AG04450 (cell line): ENCODE measurements at regions not wholly inside any gene's neighbourhood (a gene's known extent, or its start where the extent isn't known, plus 50 kb on each side); places are given as distances from the start of the nearest gene placed in this dataset.

Experiments
- CTCF ChIA-PET: fragments of 300-600, 350-600 bp; formaldehyde crosslinking; extraction: SDS; loops from one replicate; lab custom pipeline; 2022; ENCODE audit warnings: antibody characterized with exemption, inconsistent platforms; lab: Charles Lee
- POLR2A ChIA-PET: fragments of 350-600 bp; formaldehyde crosslinking; extraction: SDS; loops from one replicate; lab custom pipeline; 2021; ENCODE audit warnings: antibody characterized with exemption, inconsistent platforms; lab: Yijun Ruan, JAX
- DNase-seq: peaks from one replicate; pipeline ENCODE4 v3.0.0-alpha.2; 2011; ENCODE audit warnings: low read depth, low spot score
- H3K27ac ChIP-seq: one replicate; pipeline ENCODE4 v1.5.1; 2012; ENCODE audit warnings: low read depth, low read length, control low read depth
- H3K27me3 ChIP-seq: one replicate; pipeline ENCODE4 v1.6.0; 2012; ENCODE audit warnings: low read length; ENCODE audit not compliant: control insufficient read depth, insufficient read depth
- H3K4me3 ChIP-seq: 2 replicates; pipeline ENCODE4 v1.5.1; 2011; ENCODE audit warnings: mild to moderate bottlenecking, low read depth, low read length, control low read depth
- H3K9me3 ChIP-seq: 2 replicates; pipeline ENCODE4 v1.5.1; 2012; ENCODE audit warnings: low read length; ENCODE audit not compliant: control insufficient read depth, insufficient read depth
- TF ChIP-seq, protein P1 (sequence below): IDR thresholded peaks from 2 replicates; pipeline ENCODE4 v1.5.1; 2011; ENCODE audit warnings: low read depth, low read length, control low read depth, inconsistent platforms

DNA sequence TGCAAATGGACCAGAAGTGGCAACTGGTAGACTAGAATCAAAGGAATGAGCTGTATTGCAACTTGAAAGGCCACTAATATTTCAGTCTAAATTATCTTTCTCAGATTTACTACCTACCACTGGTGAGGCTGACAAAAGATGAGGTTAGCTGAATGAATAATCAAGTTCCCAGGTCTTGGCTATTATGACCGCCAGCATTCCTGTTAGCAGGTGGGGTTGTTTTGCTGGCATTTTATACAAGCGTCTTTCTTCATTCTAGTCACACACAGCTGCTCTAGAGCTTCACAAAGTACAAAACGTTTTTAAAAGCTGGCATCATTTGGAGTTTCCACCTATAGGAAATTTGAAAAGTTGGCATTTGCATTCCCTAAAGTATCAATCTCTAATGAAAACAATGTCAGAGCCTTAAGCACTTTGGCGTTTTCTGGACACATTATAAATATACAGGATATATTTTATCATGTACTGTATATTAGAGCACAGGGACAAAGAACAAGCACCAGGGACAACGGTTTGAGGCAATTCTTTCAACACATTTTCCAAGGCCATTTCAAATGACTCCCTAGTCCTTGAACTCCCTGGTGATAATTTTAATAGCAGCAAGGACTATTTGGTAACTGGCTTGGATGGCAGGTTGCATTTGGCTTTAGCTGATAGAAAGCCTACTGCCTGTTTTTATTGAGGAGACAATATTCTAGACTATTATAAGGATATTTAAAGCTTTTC, 410.2 kb upstream of the CHST9 start:
- TF ChIP-seq, protein P1, sequence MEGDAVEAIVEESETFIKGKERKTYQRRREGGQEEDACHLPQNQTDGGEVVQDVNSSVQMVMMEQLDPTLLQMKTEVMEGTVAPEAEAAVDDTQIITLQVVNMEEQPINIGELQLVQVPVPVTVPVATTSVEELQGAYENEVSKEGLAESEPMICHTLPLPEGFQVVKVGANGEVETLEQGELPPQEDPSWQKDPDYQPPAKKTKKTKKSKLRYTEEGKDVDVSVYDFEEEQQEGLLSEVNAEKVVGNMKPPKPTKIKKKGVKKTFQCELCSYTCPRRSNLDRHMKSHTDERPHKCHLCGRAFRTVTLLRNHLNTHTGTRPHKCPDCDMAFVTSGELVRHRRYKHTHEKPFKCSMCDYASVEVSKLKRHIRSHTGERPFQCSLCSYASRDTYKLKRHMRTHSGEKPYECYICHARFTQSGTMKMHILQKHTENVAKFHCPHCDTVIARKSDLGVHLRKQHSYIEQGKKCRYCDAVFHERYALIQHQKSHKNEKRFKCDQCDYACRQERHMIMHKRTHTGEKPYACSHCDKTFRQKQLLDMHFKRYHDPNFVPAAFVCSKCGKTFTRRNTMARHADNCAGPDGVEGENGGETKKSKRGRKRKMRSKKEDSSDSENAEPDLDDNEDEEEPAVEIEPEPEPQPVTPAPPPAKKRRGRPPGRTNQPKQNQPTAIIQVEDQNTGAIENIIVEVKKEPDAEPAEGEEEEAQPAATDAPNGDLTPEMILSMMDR: no peak
- ChIA-PET CTCF (interaction anchor here (1.1 to 1.4 kb wide), 2 partner anchors 10 to 1289 kb away, joined by 3 to 4 read pairs; no protein-coding TSS in a partner anchor), POLR2A (no interaction called here)
- no peaks in the 10 kb centered on the region for H3K27me3 ChIP-seq
- H3K27ac ChIP-seq: no peak overlapping the region
- DNase-seq: no peak
- no peaks in the 10 kb centered on the region for H3K9me3 ChIP-seq
- no peak overlapping the region for H3K4me3 ChIP-seq

DNA sequence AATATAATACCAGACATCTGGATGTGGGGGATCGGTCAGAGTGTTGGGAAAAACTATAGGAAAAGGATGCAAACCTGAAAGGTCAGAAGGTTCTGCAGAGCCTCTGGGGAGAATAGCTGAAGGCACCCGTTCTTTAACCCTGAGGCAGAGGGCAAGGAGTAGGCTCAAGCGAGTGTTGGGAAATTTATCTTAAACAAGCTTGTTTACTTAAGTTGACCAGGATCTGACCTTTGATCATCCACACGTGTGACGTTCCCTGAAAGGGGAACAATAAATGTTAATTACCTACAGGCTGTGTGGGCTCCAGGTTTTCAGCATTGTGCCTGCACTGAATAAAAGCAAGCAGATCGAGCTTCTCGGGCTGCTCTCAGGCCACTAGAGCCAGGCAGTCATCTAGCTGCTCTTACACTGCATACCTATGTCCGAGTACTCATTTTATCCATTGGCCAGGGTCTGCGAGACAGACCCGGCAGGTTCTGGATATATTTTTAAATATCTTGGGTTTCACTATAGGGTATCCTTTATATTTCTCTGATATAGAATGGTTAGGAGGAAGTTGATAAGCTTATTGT, 400.6 kb upstream of the CHST9 start:
- POLR2A ChIA-PET: no interaction called here

DNA sequence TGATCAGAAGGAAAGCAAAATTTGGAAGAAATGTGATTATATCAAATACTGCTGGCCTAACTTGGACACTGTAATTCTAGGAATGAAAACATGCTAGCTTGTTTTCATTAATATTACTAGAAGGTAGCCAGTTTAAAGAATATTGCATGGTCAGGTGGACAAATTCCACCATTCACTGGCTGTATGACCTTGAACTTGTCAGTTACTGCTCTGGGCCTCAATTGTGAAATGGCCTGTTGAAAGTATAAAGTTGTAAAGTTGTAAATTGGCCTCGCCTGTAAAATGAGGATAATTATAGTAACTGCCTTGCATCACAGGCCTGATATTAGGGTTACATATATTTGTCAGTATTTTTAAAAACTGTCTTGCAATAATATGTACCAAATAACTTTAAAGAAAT, 398.4 kb upstream of the CHST9 start:
- ChIA-PET POLR2A (no interaction called here), CTCF (interaction anchor here (0.6 kb wide), 1 partner anchor 1274 kb away, joined by 3 read pairs; no protein-coding TSS in a partner anchor)
- Histone ChIP-seq H3K27ac (no peak overlapping the region), H3K9me3 (peaks cover 2% of the 10 kb centered on the region; the same call in 1 of the 2 replicates), H3K4me3 (no peak overlapping the region), H3K27me3 (no peaks in the 10 kb centered on the region)
- DNase-seq: no peak
- TF ChIP-seq, protein P1: no peak

More for the DNA sequence above, 400.6 kb upstream of the CHST9 start:
- Histone ChIP-seq H3K4me3 (no peak overlapping the region), H3K27me3 (no peaks in the 10 kb centered on the region), H3K27ac (no peak overlapping the region), H3K9me3 (peaks cover 2% of the 10 kb centered on the region; the same call in 1 of the 2 replicates)
- CTCF ChIA-PET: interaction anchor here (2.3 kb wide), 1 partner anchor 14 kb away, joined by 9 read pairs; no protein-coding TSS in a partner anchor
- no peak for DNase-seq
- TF ChIP-seq, protein P1: no peak

DNA sequence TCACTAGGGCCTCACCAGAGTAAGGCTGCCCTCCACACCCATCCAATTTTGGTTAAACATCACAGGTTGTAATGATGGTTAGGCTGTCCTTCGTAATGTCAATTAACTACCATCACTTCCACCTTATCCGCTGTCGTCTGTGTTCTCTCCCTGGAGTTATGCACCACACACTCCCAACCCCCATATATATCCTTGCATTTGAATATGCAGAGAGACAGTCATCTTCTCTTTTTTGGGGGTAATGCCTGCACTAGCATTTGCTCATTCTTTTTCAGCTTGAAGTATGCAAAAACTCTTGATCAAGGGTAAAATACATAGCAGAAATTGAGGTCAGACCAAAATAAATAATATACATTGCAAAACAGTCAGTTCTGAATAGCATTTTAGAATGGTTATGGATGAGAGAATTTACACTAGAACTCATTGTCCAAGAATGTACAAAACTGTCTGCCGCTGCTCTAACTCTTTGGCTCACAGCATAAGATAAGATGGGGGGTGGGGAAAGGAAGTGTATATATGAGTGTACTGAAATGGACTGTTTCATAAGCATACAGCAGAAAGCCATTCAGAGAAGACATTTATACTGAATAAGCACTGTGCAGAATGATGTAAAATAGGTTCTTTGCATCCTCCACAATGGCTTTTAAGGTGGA, 397.8 kb upstream of the CHST9 start:
- H3K27me3 ChIP-seq: no peaks in the 10 kb centered on the region
- ChIA-PET POLR2A (no interaction called here), CTCF (interaction anchor here (0.6 kb wide), 1 partner anchor 1274 kb away, joined by 3 read pairs; no protein-coding TSS in a partner anchor)
- no peak overlapping the region for H3K4me3 ChIP-seq
- no peak overlapping the region for H3K27ac ChIP-seq
- DNase-seq: no peak
- peaks cover 2% of the 10 kb centered on the region; the same call in 1 of the 2 replicates for H3K9me3 ChIP-seq
- TF ChIP-seq, protein P1: no peak
